Astrocyte of the spinal cord (primary cell): ENCODE measurements at regions not wholly inside any gene's neighbourhood (a gene's known extent, or its start where the extent isn't known, plus 50 kb on each side); places are given as distances from the start of the nearest gene placed in this dataset.

Experiments
- DNase-seq: peaks from one replicate; pipeline ENCODE4 v3.0.0; 2011; ENCODE audit warnings: low read depth, low spot score
- H3K4me3 ChIP-seq: 2 replicates; pipeline ENCODE4 v1.5.1; 2011; ENCODE audit warnings: low read depth, mild to moderate bottlenecking, low read length, moderate library complexity
- CTCF ChIP-seq: IDR thresholded peaks from 2 replicates; pipeline ENCODE4 v1.5.1; 2012; ENCODE audit warnings: low read depth, mild to moderate bottlenecking, low read length, inconsistent platforms
- in situ Hi-C: cut with HindIII; loops from 2 replicates; pipeline ENCODE4 v1.10.0; 2017; ENCODE audit warnings: low sequenced_read_pairs

DNA sequence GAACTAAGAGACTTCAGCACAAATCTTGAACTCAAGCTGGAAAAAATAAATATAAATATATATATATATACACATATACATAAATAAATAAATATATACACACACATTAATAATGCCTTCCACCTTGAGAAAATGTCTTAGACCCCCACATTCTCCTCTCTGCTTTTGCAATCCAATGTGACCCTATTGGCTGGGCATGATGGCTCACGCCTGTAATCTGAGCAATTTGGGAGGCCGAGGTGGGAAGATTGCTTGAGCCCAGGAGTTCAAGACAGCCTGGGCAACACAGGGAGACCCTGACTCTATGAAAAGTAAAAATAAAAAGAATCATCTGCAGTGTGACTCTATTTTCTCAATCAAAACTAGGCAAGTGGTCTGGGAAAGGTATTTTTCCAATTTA, 424.1 kb upstream of the NFE2L3 start:
- H3K4me3 ChIP-seq = no peak overlapping the region
- no peak for DNase-seq
- TF ChIP-seq CTCF = no peak
- in situ Hi-C loops = no loop called here

GRCh38 chr7:25731068-25731845, 420.7 kb upstream of the NFE2L3 start:
- TF ChIP-seq CTCF = no peak
- H3K4me3 ChIP-seq = no peak overlapping the region
- in situ Hi-C loops = no loop called here
- DNase-seq = no peak

- no peak overlapping the region for H3K4me3 ChIP-seq
- in situ Hi-C loops = no loop called here
- DNase-seq = no peak
- TF ChIP-seq CTCF = no peak
Observed at GRCh38 chr7:25731846-25732245, 420.2 kb upstream of the NFE2L3 start.

GRCh38 chr7:25732766-25733217, 419.2 kb upstream of the NFE2L3 start:
- in situ Hi-C loops = no loop called here
- TF ChIP-seq CTCF = no peak
- no peak for DNase-seq
- no peak overlapping the region for H3K4me3 ChIP-seq

GRCh38 chr7:25735674-25736242, 416.2 kb upstream of the NFE2L3 start:
- TF ChIP-seq CTCF = no peak
- H3K4me3 ChIP-seq = no peak overlapping the region
- in situ Hi-C loops = no loop called here
- DNase-seq = no peak

DNA sequence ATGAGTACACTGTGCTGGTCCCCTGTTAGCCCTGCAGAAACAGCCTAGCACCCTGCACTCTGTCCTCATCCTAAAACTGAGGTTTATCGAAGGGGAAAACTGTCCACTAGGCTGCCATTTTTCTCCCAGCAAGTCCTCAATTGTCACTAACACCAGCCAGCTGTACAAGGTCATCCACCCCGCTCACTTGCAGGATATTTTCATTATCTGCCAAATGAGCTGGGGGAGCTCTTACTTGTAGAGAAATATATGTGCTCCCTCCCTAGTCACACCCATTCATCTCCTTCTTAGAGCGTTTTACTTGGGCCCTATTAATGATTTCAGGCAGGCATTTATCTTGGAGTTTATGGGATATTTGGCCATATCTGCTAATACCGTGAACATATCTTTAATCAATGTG, 413.5 kb upstream of the NFE2L3 start:
- no peak for TF ChIP-seq CTCF

More for the DNA sequence above, 413.5 kb upstream of the NFE2L3 start:
- in situ Hi-C loops = no loop called here
- no peak for DNase-seq
- H3K4me3 ChIP-seq = no peak overlapping the region
